NB4 (cell line): ENCODE measurements at regions not wholly inside any gene's neighbourhood (a gene's known extent, or its start where the extent isn't known, plus 50 kb on each side); places are given as distances from the start of the nearest gene placed in this dataset.

Source experiments
- DNase-seq: peaks from one replicate; pipeline ENCODE4 v3.0.0; 2010; ENCODE audit warnings: low read depth
- H3K4me3 ChIP-seq: one replicate; pipeline ENCODE4 v1.5.1; 2011; ENCODE audit warnings: mild to moderate bottlenecking, low read depth, low read length, moderate library complexity
- CTCF ChIP-seq: IDR thresholded peaks from one replicate; pipeline ENCODE4 v1.5.1; 2012; ENCODE audit warnings: low read depth, low read length
- MAX ChIP-seq: IDR thresholded peaks from 2 replicates; pipeline ENCODE4 v1.6.1; 2011; ENCODE audit warnings: low read depth, low read length
- MYC ChIP-seq: IDR thresholded peaks from 2 replicates; pipeline ENCODE4 v1.6.1; 2011; ENCODE audit warnings: low read depth, low read length
- POLR2A ChIP-seq: IDR thresholded peaks from 2 replicates; pipeline ENCODE4 v1.6.1; 2011; ENCODE audit warnings: mild to moderate bottlenecking; ENCODE audit not compliant: insufficient read length; ENCODE audit errors: extremely low read depth

- no peak overlapping the region for H3K4me3 ChIP-seq
- TF ChIP-seq POLR2A: no peak
- DNase-seq: no peak
These were observed 426.7 kb downstream of the NPHP4 start for GRCh38 chr1:5565281-5566125.

GRCh38 chr1:5564578-5565257, 427.5 kb downstream of the NPHP4 start:
- TF ChIP-seq CTCF (no peak), MAX (no peak), POLR2A (no peak), MYC (no peak)
- no peak overlapping the region for H3K4me3 ChIP-seq
- DNase-seq: no peak

- TF ChIP-seq MAX (no peak), MYC (no peak), POLR2A (no peak), CTCF (no peak)
These were observed 428.2 kb downstream of the NPHP4 start for GRCh38 chr1:5563861-5564577.

GRCh38 chr1:5562769-5563168, 429.5 kb downstream of the NPHP4 start:
- TF ChIP-seq POLR2A (no peak), MYC (no peak), MAX (no peak)
- DNase-seq: no peak
- no peak overlapping the region for H3K4me3 ChIP-seq

More at GRCh38 chr1:5563861-5564577, 428.2 kb downstream of the NPHP4 start:
- no peak for DNase-seq
- no peak overlapping the region for H3K4me3 ChIP-seq

- no peak overlapping the region for H3K4me3 ChIP-seq
- no peak for TF ChIP-seq MYC
- TF ChIP-seq CTCF: no peak
- no peak for TF ChIP-seq POLR2A
- TF ChIP-seq MAX: no peak
- no peak for DNase-seq
These were observed 429.9 kb downstream of the NPHP4 start for GRCh38 chr1:5562331-5562730.

- TF ChIP-seq CTCF (no peak), MYC (no peak), POLR2A (no peak), MAX (no peak)
- no peak overlapping the region for H3K4me3 ChIP-seq
- no peak for DNase-seq
These were observed 433.1 kb downstream of the NPHP4 start for GRCh38 chr1:5559078-5559477.
